Cardiac fibroblast (primary cell): ENCODE measurements at regions not wholly inside any gene's neighbourhood (a gene's known extent, or its start where the extent isn't known, plus 50 kb on each side); places are given as distances from the start of the nearest gene placed in this dataset.

Experiments
- DNase-seq, 2 donors: peaks; one replicate each; pipeline versions ENCODE4 v3.0.0 to v3.0.0-alpha.2; 2010; ENCODE audit warnings: low read depth in 2 of 2
- H3K4me3 ChIP-seq, 2 donors: replicated peaks in 1 of 2; 1 replicate in 1 of 2; 2 replicates in 1 of 2; pipeline ENCODE4 v1.5.1; 2011; ENCODE audit warnings: low read depth in 2 of 2, low read length in 2 of 2, mild to moderate bottlenecking in 2 of 2, moderate library complexity in 1 of 2
- CTCF ChIP-seq: IDR thresholded peaks from one replicate; pipeline ENCODE4 v1.5.1; 2011; ENCODE audit warnings: low read depth, mild to moderate bottlenecking, low read length, inconsistent platforms

- no peak for DNase-seq
- TF ChIP-seq CTCF = no peak
- no peak overlapping the region for H3K4me3 ChIP-seq
Observed at GRCh38 chr4:189505380-189505779, 435.3 kb upstream of the FRG1 start.

- no peak for DNase-seq
- TF ChIP-seq CTCF = no peak
- H3K4me3 ChIP-seq = no peak overlapping the region
Observed at GRCh38 chr4:189506080-189506479, 434.6 kb upstream of the FRG1 start.

GRCh38 chr4:189507060-189507459, 433.6 kb upstream of the FRG1 start:
- no peak for DNase-seq
- TF ChIP-seq CTCF = no peak

GRCh38 chr4:189510601-189511000, 430.1 kb upstream of the FRG1 start:
- no peak for DNase-seq
- TF ChIP-seq CTCF = no peak
- no peak overlapping the region for H3K4me3 ChIP-seq

More at GRCh38 chr4:189507060-189507459, 433.6 kb upstream of the FRG1 start:
- H3K4me3 ChIP-seq = no peak overlapping the region

- H3K4me3 ChIP-seq = no peak overlapping the region
- DNase-seq = no peak
- no peak for TF ChIP-seq CTCF
Observed at GRCh38 chr4:189511581-189511980, 429.1 kb upstream of the FRG1 start.

GRCh38 chr4:189513421-189513820, 427.3 kb upstream of the FRG1 start:
- DNase-seq = no peak
- TF ChIP-seq CTCF = no peak
- H3K4me3 ChIP-seq = no peak overlapping the region

- DNase-seq = no peak
- no peak for TF ChIP-seq CTCF
- no peak overlapping the region for H3K4me3 ChIP-seq
Observed at GRCh38 chr4:189514209-189514608, 426.5 kb upstream of the FRG1 start.
